C4-2B (cell line): ENCODE measurements at regions not wholly inside any gene's neighbourhood (a gene's known extent, or its start where the extent isn't known, plus 50 kb on each side); places are given as distances from the start of the nearest gene placed in this dataset.

ENCODE experiments used
- H3K27ac ChIP-seq: fragments of 450-650 bp; 2 replicates; pipeline ENCODE4 v1.5.1; 2017
- ZFX ChIP-seq: fragments of 450-650 bp; IDR thresholded peaks from 2 replicates; pipeline ENCODE4 v1.6.1; 2017
- TF ChIP-seq, protein P1 (sequence below): fragments of 450-650 bp; conservative IDR thresholded peaks from 2 replicates; pipeline ENCODE4 v1.5.1; 2017; ENCODE audit warnings: mild to moderate bottlenecking

GRCh38 chr15:37483779-37484178 is 383.4 kb upstream of the MEIS2 start:
- H3K27ac ChIP-seq, result no peak overlapping the region
- TF ChIP-seq ZFX, result no peak
- TF ChIP-seq, protein P1, sequence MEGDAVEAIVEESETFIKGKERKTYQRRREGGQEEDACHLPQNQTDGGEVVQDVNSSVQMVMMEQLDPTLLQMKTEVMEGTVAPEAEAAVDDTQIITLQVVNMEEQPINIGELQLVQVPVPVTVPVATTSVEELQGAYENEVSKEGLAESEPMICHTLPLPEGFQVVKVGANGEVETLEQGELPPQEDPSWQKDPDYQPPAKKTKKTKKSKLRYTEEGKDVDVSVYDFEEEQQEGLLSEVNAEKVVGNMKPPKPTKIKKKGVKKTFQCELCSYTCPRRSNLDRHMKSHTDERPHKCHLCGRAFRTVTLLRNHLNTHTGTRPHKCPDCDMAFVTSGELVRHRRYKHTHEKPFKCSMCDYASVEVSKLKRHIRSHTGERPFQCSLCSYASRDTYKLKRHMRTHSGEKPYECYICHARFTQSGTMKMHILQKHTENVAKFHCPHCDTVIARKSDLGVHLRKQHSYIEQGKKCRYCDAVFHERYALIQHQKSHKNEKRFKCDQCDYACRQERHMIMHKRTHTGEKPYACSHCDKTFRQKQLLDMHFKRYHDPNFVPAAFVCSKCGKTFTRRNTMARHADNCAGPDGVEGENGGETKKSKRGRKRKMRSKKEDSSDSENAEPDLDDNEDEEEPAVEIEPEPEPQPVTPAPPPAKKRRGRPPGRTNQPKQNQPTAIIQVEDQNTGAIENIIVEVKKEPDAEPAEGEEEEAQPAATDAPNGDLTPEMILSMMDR, result no peak

DNA sequence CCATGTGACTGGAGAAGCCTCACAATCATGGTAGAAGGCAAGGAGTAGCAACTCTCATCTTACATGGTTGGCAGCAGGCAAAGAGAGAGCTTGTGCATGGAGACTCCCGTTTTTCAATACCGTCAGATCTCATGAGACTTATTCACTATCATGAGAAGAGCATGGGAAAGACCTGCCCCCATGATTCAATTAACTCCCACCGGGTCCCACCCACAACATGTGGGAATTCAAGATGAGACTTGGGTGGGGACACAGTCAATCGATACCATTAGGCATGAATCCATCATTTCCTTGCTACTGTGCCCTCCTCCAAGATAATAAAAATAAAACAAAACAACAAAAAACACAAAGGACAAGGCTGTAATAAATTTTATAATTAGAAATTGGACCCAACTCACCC is 384.7 kb upstream of the MEIS2 start:
- TF ChIP-seq, protein P1, result no peak
- no peak for TF ChIP-seq ZFX

DNA sequence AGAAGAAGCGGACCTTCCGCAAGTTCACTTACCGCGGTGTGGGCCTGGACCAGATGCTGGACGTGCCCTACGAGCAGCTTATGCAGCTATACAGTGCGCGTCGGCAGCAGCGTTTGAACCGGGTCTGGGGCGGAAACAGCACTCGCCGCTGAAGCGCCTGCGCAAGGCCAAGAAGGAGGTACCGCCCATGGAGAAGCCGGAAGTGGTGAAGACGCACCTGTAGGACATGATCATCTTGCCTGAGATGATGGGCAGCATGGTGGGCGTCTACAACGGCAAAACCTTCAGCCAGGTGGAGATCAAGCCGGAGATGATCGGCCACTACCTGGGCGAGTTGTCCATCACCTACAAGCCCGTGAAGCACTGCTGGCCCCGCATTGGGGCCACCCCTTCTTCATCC is 390.4 kb upstream of the MEIS2 start:
- no peak overlapping the region for H3K27ac ChIP-seq
- no peak for TF ChIP-seq ZFX
- TF ChIP-seq, protein P1, result no peak

More for the DNA sequence above, 384.7 kb upstream of the MEIS2 start:
- H3K27ac ChIP-seq, result no peak overlapping the region

GRCh38 chr15:37516621-37517020 is 416.3 kb upstream of the MEIS2 start:
- no peak overlapping the region for H3K27ac ChIP-seq
- TF ChIP-seq ZFX, result no peak
- TF ChIP-seq, protein P1, result no peak

- TF ChIP-seq ZFX, result no peak
- TF ChIP-seq, protein P1, result no peak
Observed at GRCh38 chr15:37517191-37517895, 417.0 kb upstream of the MEIS2 start.

DNA sequence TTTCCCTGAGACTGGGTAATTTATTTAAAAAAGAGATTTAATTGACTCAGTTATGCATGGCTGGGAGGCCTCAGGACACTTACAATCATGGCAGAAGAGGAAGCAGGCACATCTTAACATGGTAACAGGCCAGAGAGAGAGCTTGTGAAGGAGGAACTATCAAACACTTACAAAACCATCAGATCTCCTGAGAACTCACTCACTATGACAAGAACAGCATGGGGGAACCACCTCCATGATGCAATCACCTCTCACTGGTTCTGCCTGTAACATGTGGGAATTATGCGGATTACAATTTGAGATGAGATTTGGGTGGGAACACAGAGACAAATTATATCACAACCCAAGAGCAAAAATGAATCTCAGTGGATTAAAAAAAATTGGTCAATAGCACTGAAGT is 416.0 kb upstream of the TMCO5A start:
- H3K27ac ChIP-seq, result no peak overlapping the region
- no peak for TF ChIP-seq ZFX
- TF ChIP-seq, protein P1, result no peak

More at GRCh38 chr15:37517191-37517895, 417.0 kb upstream of the MEIS2 start:
- no peak overlapping the region for H3K27ac ChIP-seq

DNA sequence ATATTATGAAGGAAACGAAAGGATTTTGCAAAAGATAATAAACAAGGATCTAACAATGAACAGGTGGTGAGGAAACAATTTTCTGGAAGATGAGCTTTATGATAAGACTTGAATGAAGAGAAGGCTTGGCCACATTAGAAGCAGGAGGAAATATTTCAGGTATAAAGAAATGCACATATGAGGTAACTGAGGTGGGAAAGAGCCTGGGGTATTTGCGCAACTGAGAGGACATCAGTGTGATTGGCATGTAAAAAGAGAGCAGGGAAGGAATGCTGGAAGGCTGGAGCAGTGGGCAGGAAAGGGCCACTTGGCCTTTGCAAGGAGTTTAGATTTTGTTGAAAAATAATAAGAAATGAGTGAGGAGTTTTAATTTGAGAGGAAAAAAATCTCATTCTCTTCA is 414.4 kb upstream of the TMCO5A start:
- TF ChIP-seq, protein P1, result no peak
- TF ChIP-seq ZFX, result no peak
- H3K27ac ChIP-seq, result no peak overlapping the region
